HCT116 (cell line): ENCODE measurements at regions not wholly inside any gene's neighbourhood (a gene's known extent, or its start where the extent isn't known, plus 50 kb on each side); places are given as distances from the start of the nearest gene placed in this dataset.

Source experiments
- ATAC-seq: fragments of 200-7000 bp; cut with Tn5 transposase; 2 replicates; pipeline ENCODE4 v1.9.1; 2020; ENCODE audit warnings: mild to moderate bottlenecking, moderate library complexity
- BruUV-seq: library from RNA; stranded (reverse); fragments of 400-500 nt; replicated peaks from 2 replicates; lab custom pipeline; 2021; lab: Mats Ljungman, UMichigan
- CTCF ChIA-PET: fragments of 300-600 bp; sonication (Branson Sonifier 250); formaldehyde crosslinking; loops from one replicate; lab custom pipeline; 2021; ENCODE audit warnings: antibody characterized with exemption; lab: Charles Lee
- POLR2A ChIA-PET: fragments of 300-600, 350-600 bp; sonication (Branson Sonifier 250); formaldehyde crosslinking; loops from one replicate; lab custom pipeline; 2021; ENCODE audit warnings: antibody characterized with exemption; lab: Charles Lee
- RAD21 ChIA-PET, 2 experiments: fragments of 300-600 bp; sonication (Branson Sonifier 250); formaldehyde crosslinking; loops; one replicate each; lab custom pipeline; 2023; ENCODE audit warnings: low total read pairs in 2 of 2; ENCODE audit not compliant: uncharacterized antibody in 2 of 2, unreplicated experiment in 2 of 2, low non-redundant PET in 1 of 2; lab: Charles Lee
- DNase-seq: peaks from one replicate; pipeline ENCODE4 v3.0.0-alpha.2; 2010; ENCODE audit warnings: low read depth, low spot score
- H2AFZ ChIP-seq: fragments of 200-600 bp; shearing (Covaris generic), sonication (generic); 2 replicates; pipeline ENCODE4 v1.6.1; 2017; ENCODE audit warnings: low read depth, mixed run types, mixed read lengths, antibody characterized with exemption, low read length; ENCODE audit not compliant: poor library complexity, severe bottlenecking
- H3K27ac ChIP-seq: 2 replicates; pipeline ENCODE4 v1.5.1; 2012; ENCODE audit warnings: low read depth, low read length
- H3K27me3 ChIP-seq: fragments of 200-600 bp; sonication (generic); 2 replicates; pipeline ENCODE4 v1.6.1; 2016; ENCODE audit warnings: mixed run types, low read length, mixed read lengths; ENCODE audit not compliant: insufficient read depth
- H3K36me3 ChIP-seq, 2 experiments: fragments of 200-500 bp in 1 of 2; fragments of 200-600 bp in 1 of 2; sonication (Bioruptor generic) in 1 of 2; sonication (generic) in 1 of 2; 2 replicates each; pipeline versions ENCODE4 v1.5.1 to v1.6.1; 2014 to 2016; ENCODE audit warnings: low read length in 2 of 2, inconsistent platforms in 1 of 2, mixed read lengths in 1 of 2, mixed run types in 1 of 2; ENCODE audit not compliant: insufficient read depth in 2 of 2, control insufficient read depth in 1 of 2
- H3K4me1 ChIP-seq, 2 experiments: fragments of 200-600 bp in 1 of 2; sonication (generic) in 1 of 2; 2 replicates each; pipeline versions ENCODE4 v1.5.1 to v1.6.1; 2012 to 2017; ENCODE audit warnings: low read length in 2 of 2, inconsistent platforms in 1 of 2, mild to moderate bottlenecking in 1 of 2, mixed read lengths in 1 of 2, mixed run types in 1 of 2, moderate library complexity in 1 of 2; ENCODE audit not compliant: insufficient read depth in 2 of 2, control insufficient read depth in 1 of 2
- H3K4me2 ChIP-seq: fragments of 200-600 bp; sonication (generic); 2 replicates; pipeline ENCODE4 v1.6.1; 2017; ENCODE audit warnings: mixed run types, low read length, mixed read lengths
- H3K4me3 ChIP-seq, 2 experiments: fragments of 200-600 bp in 1 of 2; sonication (generic) in 1 of 2; replicated peaks in 1 of 2; 2 replicates each; pipeline ENCODE4 v1.5.1; 2011 to 2016; ENCODE audit warnings: low read length in 2 of 2, control low read depth in 1 of 2, low read depth in 1 of 2, mild to moderate bottlenecking in 1 of 2, mixed read lengths in 1 of 2, mixed run types in 1 of 2
- H3K79me2 ChIP-seq: fragments of 200-600 bp; sonication (generic); 2 replicates; pipeline ENCODE4 v1.6.1; 2017; ENCODE audit warnings: mild to moderate bottlenecking, mixed run types, low read length, moderate library complexity, mixed read lengths; ENCODE audit not compliant: insufficient read depth
- H3K9ac ChIP-seq: fragments of 200-600 bp; sonication (generic); 2 replicates; pipeline ENCODE4 v1.6.1; 2016; ENCODE audit warnings: low read length, mixed read lengths
- H3K9me2 ChIP-seq: fragments of 200-600 bp; sonication (generic), shearing (Covaris generic); 2 replicates; pipeline ENCODE4 v1.6.1; 2017; ENCODE audit warnings: mixed run types, mild to moderate bottlenecking, moderate library complexity; ENCODE audit not compliant: insufficient read depth
- H3K9me3 ChIP-seq, 2 experiments: fragments of 200-500 bp in 1 of 2; fragments of 200-600 bp in 1 of 2; sonication (Bioruptor generic) in 1 of 2; sonication (generic) in 1 of 2; 2 replicates each; pipeline ENCODE4 v1.6.1; 2014 to 2017; ENCODE audit warnings: low read length in 2 of 2, mixed read lengths in 2 of 2, inconsistent platforms in 1 of 2, low read depth in 1 of 2, mild to moderate bottlenecking in 1 of 2, mixed run types in 1 of 2, moderate library complexity in 1 of 2; ENCODE audit not compliant: control insufficient read depth in 1 of 2, insufficient read depth in 1 of 2
- H4K20me1 ChIP-seq: fragments of 200-600 bp; sonication (generic), shearing (Covaris generic); 2 replicates; pipeline ENCODE4 v1.6.1; 2017; ENCODE audit warnings: mixed run types, mild to moderate bottlenecking, moderate library complexity; ENCODE audit not compliant: insufficient read depth
- CEBPB ChIP-seq: IDR thresholded peaks from 2 replicates; pipeline ENCODE4 v1.6.1; 2012; ENCODE audit warnings: low read depth
- EGR1 ChIP-seq: IDR thresholded peaks from 2 replicates; pipeline ENCODE4 v1.6.1; 2012; ENCODE audit warnings: low read depth
- ELF1 ChIP-seq: IDR thresholded peaks from 2 replicates; pipeline ENCODE4 v1.6.1; 2012; ENCODE audit warnings: low read depth, borderline replicate concordance
- EZH2 ChIP-seq: fragments of 200-600 bp; sonication (generic); IDR thresholded peaks from 2 replicates; pipeline ENCODE4 v1.6.1; 2017; ENCODE audit warnings: antibody characterized with exemption, mixed run types
- EZH2phosphoT487 ChIP-seq: fragments of 200-600 bp; IDR thresholded peaks from 2 replicates; pipeline ENCODE4 v1.6.1; 2018; ENCODE audit warnings: antibody characterized with exemption, borderline replicate concordance
- FOSL1 ChIP-seq: IDR thresholded peaks from 2 replicates; pipeline ENCODE4 v1.6.1; 2012; ENCODE audit warnings: low read depth
- MAX ChIP-seq: IDR thresholded peaks from 2 replicates; pipeline ENCODE4 v1.6.1; 2012
- POLR2AphosphoS5 ChIP-seq: IDR thresholded peaks from 2 replicates; pipeline ENCODE4 v1.6.1; 2011; ENCODE audit warnings: mild to moderate bottlenecking, low read depth, low read length, moderate library complexity
- SIN3A ChIP-seq: IDR thresholded peaks from 2 replicates; pipeline ENCODE4 v1.6.1; 2012; ENCODE audit warnings: low read depth
- SP1 ChIP-seq: IDR thresholded peaks from 2 replicates; pipeline ENCODE4 v1.6.1; 2012; ENCODE audit warnings: low read depth
- SRF ChIP-seq: IDR thresholded peaks from 2 replicates; pipeline ENCODE4 v1.6.1; 2012; ENCODE audit warnings: low read depth
- TCF7L2 ChIP-seq: IDR thresholded peaks from 2 replicates; pipeline ENCODE4 v1.7.0; 2011; ENCODE audit warnings: borderline replicate concordance, inconsistent platforms; ENCODE audit not compliant: insufficient read depth, insufficient read length; ENCODE audit errors: extremely low read depth
- YY1 ChIP-seq: IDR thresholded peaks from 2 replicates; pipeline ENCODE4 v1.6.1; 2011; ENCODE audit warnings: low read length, low read depth, moderate library complexity, mild to moderate bottlenecking; ENCODE audit not compliant: insufficient replicate concordance; ENCODE audit errors: extremely low read depth
- ZBTB33 ChIP-seq: IDR thresholded peaks from 2 replicates; pipeline ENCODE4 v1.6.1; 2011; ENCODE audit warnings: mild to moderate bottlenecking, low read length, moderate library complexity; ENCODE audit not compliant: insufficient replicate concordance; ENCODE audit errors: extremely low read depth
- ZNF274 ChIP-seq: fragments of 200-500 bp; sonication (Bioruptor generic); IDR thresholded peaks from 2 replicates; pipeline ENCODE4 v1.6.1; 2014; ENCODE audit warnings: mild to moderate bottlenecking, low read depth, low read length, inconsistent platforms
- intact Hi-C: fragments of 100-400 bp; cut with micrococcal nuclease; formaldehyde crosslinking; loops from 2 replicates; pipeline ENCODE4 v1.10.0; 2022

- no TSS peak for BruUV-seq
- TF ChIP-seq MAX (no peak), SIN3A (no peak), SRF (no peak), ZNF274 (no peak), EZH2 (no peak), SP1 (no peak), TCF7L2 (no peak), FOSL1 (no peak), ELF1 (no peak), YY1 (no peak), EZH2phosphoT487 (no peak), POLR2AphosphoS5 (no peak), EGR1 (no peak), CEBPB (no peak), ZBTB33 (no peak)
- Histone ChIP-seq H3K79me2 (no peaks in the 10 kb centered on the region), H3K4me1 (no peaks in the 10 kb centered on the region), H3K4me3 (no peak overlapping the region), H3K27ac (no peak overlapping the region), H4K20me1 (no peaks in the 10 kb centered on the region), H3K27me3 (no peaks in the 10 kb centered on the region), H3K9me2 (no peaks in the 10 kb centered on the region), H2AFZ (no peak overlapping the region), H3K9me3 (0 out of 4 replicates have a peak, but pooled peaks cover 0 to 2% of the 10 kb centered on the region in 2 experiments), H3K9ac (no peak overlapping the region), H3K36me3 (no peaks in the 10 kb centered on the region), H3K4me2 (no peak overlapping the region)
- ChIA-PET CTCF (no interaction called here), RAD21 (no interaction called here), POLR2A (no interaction called here)
- DNase-seq (no peak), ATAC-seq (no peak)
- intact Hi-C loops: no loop called here
Measured at GRCh38 chr3:36232797-36233489, 147.4 kb upstream of the STAC start.
